Eye (tissue), 1 donor: ENCODE measurements at regions not wholly inside any gene's neighbourhood (a gene's known extent, or its start where the extent isn't known, plus 50 kb on each side); places are given as distances from the start of the nearest gene placed in this dataset.
"Not testable (repeated sequence)": the region's sequence is repeated elsewhere in the genome, so short reads cannot be mapped to it uniquely, and the experiment has no call there.

Experiments used
- DNase-seq: peaks from one replicate; pipeline ENCODE4 v3.0.0-alpha.2; 2015

DNA sequence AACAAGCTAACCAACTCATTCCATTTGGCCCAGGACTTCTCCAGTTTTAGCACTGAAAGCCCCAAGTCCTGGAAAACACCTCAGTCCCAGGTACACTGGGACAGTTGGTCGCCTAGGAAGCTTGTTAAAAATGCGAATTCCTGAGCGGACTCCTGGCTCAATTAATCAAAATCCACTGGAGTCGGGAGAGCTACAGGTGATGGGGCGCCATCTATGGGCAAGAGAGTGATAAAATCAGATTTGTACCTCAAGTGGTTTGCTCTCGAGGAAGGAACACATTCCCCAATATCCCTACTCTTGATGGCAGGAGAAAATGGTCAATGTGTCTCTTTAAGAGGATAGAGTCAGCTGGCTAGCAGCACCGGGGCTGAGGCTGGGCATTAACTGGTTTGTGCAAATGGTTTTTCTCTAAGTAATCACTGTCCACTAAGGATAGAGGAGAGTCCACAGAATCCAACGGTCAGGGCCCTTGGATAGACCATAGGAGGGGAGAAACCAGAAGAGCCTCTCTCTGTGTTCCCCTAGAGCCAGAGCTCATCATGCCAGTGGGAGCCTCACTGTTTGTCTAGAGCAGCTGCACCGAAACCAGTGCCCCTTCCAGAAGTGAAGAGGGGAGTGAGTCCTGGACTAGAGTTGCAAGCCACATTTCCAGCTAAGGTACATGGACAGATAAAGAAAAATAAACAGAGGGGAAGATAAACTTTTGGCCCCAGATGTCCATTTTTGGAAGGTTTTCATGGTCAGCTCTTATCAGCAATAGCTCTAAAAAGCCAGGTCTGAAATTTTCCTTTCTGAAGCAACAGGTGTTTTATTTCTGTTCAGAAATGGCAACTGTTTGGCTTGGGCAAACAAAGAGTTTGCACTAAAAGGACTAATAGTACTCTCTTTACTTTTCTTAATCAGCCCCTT lies 148.5 kb downstream of the TENT5C start:
- peak; percentile 84 for DNase-seq

DNA sequence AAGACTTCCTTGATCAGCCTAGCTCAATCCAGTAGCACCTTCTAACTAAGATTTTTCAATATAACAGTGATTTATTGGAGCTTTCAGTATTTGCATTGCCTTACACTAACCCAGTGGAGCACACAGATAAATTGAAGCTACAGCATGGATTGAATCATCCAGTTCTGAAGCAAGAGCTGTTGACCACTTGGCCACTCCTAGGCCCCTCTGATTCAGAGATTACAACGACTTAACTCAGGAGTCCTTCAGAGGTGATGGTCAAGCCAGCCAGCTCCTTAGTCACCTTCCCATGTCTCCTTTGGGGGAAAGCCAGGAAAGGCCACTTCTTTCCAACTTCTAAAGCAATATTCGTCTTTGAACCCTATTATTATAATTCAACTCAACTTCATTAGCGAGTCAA lies 151.8 kb downstream of the TENT5C start:
- DNase-seq = no peak

DNA sequence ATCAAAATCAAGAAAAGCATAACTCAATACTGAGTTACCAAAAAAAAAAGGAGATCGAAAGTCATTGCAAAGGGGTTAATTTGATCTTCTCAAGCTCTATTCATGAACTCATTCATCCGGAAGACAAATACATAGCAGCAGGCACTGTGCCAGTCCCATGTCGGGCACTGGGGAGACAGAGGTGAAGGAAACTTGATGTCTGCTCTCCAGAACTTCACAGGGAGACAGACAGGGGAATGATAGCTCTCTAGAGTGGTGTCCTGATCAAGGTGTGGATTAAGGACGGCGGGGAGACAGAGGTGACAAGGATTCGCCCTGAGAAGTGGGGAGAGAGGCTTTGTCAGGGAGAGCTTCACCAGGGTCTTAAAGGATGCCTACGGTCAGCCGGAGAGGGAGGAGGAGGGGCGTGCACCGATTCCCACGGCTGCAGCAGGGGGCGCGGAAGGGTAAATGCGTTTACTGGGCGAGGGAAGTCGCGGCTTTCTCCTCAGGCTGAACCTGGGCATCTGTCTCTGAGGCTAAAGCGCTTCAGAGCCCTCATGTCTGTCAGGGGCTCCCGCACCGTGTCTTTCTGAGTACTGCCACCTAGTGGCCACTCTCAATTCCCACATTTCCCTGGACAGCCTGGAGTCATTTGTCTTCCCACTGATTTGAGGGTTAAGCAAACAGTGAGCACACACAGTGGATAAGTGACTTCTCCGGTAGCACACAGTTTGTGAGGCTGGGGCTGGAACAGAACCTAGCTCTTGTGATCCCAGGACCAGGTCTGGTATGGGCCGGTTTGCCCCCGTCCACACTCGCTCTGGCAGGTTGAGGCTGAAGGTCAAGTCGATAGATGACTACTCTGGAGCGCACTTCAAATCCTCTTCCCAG lies 152.8 kb downstream of the TENT5C start:
- DNase-seq = peak; percentile 94

DNA sequence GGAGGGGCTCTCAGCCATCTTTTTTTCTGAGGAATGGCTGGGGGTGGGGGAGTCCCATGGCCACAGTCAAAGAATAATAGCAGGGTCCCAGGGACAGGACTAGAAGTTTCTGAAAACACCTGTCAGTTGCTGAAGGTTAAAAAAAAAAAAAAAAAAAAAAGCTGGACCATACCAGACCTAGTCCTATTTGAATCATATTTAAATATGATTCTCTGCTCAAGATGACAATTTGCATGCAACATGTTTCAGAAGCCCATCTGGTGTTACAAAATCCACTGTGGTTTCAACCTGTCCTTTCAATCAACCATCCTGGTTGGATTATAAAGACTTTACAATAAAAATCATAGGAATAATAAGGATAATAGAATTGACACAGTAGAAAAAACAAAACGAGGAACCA lies 153.7 kb downstream of the TENT5C start:
- DNase-seq = no peak

DNA sequence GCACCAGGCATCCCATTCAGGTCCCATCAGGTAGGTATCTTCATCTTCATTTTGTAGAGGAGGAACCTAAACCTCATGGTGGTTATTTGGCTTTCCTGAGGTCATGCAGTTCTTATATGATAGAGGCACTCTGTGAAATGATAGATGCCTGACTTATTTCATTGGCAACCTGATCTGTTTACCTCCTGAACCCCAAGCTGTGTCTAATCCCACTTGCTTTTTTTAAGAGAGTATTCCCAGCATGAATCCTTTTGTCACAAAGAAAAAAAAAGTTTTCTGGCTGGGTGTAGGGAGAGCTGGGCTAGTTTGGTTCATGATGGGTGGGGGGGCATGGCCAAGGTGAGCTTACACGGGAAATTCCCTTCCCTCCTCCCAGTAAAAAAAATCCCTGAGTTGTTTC lies 154.2 kb downstream of the TENT5C start:
- DNase-seq = no peak

DNA sequence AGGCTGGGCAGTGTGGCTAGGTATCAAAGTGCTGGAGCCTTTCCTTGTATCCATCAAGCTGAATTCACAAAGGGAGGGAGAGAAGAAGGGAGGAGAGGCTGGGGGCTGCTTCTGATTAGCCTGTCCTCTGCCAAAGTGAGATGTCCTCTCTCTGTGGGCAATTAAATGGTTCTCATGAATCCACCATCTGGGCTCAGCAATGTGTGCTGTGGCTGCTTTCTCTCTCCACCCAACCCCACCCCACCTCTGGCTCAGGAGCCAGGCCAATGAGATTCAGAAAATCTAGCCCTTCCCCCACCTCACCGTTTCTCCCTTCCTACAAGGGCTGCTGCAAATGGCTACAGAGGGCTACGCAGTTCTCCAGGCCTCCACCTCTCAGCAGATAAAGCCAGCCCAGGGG lies 154.6 kb downstream of the TENT5C start:
- no peak for DNase-seq

DNA sequence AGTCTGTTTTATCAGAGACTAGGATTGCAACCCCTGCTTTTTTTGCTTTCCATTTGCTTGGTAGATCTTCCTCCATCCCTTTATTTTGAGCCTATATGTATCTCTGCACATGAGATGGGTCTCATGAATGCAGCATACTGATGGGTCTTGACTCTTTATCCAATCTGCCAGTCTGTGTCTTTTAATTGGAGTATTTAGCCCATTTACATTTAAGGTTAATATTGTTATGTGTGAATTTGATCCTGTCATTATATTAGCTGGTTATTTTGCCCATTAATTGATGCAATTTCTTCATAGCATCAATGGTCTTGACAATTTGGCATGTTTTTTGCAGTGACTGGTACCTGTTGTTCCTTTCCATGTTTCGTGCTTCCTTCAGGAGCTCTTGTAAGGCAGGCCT lies 161.7 kb downstream of the GDAP2 start:
- DNase-seq = not testable (repeated sequence)

DNA sequence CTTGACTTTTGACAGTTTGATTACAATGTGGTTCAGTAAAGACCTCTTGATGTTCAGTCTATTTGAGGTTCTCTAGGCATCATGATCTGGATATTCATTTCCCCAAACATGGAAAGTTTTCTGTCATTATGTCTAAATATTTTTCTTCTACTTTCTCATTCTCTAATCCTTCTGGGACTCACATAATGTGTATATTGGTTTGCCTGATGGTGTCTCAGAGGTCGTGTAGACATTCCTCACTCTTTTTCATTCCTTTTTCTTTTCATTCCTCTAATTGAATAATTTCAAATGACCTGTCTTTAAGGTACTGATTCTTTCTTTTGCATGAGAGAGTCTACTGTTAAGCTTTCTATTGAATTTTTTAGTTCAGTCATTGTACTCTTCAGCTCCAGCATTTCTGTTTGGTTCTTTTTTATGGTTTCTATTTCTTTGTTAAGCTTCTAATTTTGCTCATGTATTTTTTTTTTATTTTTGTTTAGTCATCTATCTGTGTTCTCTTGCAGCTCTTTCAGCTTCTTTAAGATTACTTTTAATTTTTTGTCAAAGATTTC lies 158.4 kb downstream of the GDAP2 start:
- no peak for DNase-seq

DNA sequence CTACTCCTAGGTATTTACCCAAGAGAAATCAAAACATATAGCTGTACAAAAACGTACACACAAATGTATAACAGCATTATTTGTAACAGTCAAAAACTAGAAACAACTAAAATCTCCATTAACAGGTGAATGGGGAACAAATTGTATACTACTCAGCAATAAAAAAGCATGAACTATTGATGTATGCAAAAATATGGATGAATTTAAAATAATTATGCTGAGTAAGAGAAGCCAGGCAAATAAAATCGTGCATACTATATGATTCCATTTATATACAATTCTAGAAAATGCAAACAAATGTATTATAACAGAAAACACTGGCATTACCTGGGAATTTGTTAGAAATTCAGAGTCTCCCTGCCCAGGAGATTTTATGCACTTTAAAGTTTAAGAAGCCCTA lies 150.1 kb downstream of the GDAP2 start:
- DNase-seq = no peak

DNA sequence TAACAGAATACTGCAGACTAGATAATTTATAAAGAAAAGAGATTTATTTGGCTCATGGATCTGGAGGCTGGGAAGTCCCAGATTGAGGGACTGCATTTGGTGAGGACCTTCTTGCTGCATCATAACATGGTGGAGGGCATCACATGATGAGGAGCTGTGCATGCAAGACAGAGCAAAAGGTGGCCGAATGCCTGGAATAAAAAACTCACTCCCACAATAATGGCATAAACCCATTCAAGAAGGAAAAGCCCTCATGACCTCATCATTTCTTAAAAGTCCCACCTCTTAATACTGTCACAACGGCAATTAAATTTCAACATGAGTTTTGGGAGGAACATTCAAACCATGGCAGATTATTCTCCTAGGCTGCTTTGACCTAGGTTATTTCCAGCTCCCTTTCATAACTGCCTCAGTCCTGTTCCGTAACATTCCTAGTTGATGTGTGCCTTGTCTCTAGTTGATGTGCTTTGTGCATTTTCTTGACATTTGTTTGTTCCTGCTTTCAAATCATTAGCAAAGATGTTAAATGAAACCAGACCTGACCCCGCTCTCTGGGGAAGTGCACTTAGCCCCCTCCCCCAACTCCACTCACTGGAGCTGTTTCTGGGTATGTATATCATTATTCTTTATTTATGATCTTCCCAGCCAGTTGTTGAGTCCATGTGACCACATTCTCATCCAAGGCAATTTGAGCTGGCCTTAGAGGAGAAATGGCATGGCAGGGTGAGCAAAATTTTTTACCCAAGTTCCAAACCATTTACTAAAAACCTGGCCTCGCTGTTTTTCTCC lies 148.5 kb downstream of the GDAP2 start:
- peak; percentile 78 for DNase-seq

DNA sequence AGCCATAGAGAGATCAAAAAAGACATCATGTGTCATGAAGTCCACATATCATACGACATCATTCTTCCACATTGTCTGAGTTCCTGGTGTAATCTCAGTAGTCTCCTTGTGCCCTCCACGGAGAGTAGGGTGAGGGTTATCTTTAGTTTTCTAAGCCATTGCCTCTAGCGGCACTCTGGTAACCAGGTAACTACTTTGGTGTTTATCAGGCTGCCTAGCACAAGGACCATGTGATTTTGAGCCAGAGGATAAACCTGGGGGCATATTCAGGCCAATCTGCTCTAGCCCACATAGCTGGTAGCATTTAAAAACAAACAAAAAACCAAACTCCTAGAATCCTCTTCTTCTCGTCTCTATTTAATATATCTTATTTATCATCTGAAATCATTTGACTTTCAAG lies 147.4 kb downstream of the GDAP2 start:
- DNase-seq = no peak

DNA sequence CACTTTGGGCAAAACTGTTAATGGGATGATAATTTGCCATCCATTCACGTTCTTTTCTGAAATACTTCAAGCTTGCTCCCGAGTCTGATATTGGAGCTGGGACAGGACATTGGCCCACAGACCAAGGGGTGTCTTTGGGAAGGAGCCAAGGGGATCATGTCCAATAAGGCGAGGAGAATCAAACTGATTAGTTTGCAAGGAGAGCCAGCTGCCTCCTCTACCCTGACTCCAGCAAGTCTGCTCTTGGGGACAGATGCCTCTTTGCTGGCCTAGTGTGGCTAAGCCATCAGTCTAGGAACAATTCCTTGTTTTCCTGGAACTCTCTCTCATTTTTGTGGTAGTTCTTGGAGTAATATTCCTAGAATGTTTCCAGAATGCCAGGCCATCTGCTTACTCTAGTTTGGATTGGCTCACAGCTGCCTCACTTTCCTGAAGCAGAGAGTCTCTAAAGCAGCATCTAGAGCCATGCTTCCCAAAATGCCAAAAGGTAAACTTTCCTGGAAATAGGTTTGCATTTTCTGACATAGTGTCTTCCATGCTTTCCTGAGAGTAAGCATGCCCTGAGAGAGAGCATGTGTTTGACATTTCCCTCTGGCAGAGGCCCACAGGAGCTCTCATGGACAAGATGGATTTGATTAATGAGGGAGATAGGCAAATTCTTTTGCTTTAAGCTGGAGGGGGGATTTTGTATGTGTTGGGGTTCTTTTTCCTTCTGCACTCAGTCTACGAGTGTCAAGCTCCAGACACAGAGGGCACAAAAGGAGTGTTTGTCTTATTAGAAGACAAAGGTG lies 145.6 kb downstream of the GDAP2 start:
- peak; percentile 11 for DNase-seq

DNA sequence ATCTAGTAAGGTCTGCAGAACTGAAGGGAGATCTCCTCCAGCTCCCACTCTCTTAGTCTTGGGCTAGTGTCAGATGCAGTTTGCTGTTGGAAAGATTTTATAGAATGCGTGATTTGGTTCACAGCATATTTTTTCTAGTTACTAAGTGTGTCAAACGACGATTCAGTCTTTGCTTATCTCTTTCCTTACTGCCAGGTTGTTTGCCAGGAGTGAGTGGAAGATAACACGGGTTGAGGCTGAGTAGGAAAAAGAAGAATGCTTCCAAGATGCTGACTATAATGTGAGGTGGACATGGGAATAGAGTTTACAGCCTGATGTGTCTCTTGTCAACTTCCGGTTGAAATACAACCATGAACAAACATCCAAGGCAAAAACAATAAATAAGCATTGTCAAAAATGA lies 141.4 kb downstream of the GDAP2 start:
- no peak for DNase-seq

DNA sequence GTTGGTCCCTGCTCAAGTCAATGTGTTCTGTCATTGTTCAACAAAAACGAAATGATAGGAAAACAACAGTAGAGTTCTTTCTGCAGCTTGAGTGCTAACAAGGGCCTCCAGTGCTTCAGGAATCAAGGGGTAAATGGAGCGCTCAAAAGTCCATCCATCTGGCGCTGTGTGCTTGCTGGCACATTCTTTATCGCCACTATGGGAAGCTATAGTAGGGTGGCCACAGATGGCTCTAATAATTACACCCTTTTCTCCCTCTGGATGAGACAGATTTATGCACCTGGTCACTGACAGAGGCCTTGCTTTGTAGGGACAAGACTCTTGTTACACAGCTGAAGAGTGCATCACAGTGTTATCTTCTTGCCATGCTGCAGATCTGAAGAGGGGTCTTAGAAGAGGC lies 136.0 kb downstream of the GDAP2 start:
- no peak for DNase-seq

DNA sequence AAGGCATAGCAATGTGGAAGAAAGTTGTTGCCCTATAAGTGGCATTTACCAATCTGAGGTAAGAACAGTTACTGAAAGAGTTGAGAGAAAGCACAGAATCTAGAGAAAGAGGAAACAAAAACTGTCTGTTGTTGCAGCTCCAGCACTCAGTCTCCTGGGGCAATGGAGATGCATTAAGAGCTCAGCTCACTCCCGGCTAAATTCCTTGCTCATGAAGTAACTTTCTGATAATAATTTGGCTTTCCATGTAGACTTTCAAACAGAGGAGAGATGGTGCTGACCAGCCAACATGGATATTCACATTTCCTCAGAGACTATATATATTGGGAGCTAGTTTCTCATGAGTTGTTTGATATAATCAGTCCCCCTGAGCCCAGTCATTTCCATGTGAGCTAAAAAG lies 135.3 kb downstream of the GDAP2 start:
- DNase-seq = no peak

DNA sequence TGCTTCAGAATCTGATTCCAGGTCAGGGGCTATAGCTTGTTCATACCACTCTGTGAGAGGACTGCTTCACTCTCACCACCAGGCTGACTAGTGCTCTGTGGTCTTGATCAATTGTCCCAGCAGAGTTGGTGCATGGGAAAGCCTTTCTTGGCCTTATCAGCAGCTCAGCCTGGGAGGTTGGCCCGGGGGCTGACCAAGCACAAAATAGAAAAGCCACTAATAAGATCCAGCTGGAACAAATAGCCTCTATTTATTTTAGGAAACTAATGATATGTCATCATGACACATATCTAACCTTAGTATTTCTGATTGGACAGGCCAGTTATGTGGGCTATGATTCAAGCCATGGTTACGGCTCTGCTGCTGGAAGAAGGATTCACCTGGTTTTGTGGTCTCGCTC lies 134.2 kb downstream of the GDAP2 start:
- DNase-seq = no peak

DNA sequence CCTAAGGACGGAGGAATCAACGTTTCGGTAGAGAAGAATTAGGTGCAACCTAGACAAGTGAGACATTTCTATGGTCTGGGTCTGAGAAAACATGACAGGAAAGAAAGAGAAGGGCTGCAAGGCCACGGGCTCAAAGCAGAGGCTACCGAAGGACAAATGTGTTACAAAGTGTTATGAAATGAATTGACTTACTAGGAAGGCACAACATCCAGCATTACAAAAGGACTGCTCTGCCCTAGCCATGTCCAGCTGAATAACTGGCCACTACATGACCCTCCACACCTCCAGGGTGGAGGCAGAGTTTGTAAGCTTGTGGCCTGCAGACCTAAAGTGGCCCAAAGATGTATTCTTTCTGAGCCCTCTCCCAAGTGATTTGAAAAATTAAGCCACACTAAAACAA lies 133.6 kb downstream of the GDAP2 start:
- DNase-seq = no peak

DNA sequence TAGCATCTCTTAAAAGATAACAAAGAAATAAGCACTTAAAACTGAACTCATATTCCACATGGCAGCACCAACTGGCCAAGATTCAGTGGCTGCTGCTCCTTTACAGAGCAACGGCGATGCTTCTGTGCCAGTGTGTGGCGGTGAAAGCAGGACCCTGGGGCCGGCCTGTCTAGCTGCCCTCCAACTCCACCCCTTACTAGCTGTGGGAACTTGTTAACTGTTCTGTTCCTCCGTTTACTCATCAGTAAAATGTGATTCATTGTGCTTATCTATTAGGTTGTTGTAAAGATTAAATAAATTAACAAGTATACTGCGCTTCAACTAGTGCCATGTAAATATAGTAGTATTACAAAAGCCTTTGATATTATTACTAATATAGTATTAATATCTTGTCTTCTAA lies 133.2 kb downstream of the GDAP2 start:
- no peak for DNase-seq

DNA sequence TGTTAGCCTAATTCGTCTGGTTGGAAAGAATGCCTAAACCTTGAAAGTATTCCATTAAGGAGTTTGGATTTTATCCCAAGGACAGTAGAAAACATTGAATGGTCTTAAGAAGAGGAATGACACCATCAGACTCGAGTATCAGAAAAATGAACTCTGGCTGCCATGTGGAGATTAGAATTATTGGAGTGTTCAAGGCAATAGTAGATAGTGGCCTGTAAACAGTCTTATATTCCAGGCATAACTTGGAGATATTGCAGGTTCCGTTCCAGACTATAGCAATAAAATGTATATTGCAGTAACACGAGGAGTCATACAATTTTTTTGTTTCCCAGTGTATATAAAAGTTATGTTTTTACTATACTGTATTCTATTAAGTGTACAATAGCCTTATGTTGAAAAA lies 130.9 kb downstream of the GDAP2 start:
- no peak for DNase-seq

DNA sequence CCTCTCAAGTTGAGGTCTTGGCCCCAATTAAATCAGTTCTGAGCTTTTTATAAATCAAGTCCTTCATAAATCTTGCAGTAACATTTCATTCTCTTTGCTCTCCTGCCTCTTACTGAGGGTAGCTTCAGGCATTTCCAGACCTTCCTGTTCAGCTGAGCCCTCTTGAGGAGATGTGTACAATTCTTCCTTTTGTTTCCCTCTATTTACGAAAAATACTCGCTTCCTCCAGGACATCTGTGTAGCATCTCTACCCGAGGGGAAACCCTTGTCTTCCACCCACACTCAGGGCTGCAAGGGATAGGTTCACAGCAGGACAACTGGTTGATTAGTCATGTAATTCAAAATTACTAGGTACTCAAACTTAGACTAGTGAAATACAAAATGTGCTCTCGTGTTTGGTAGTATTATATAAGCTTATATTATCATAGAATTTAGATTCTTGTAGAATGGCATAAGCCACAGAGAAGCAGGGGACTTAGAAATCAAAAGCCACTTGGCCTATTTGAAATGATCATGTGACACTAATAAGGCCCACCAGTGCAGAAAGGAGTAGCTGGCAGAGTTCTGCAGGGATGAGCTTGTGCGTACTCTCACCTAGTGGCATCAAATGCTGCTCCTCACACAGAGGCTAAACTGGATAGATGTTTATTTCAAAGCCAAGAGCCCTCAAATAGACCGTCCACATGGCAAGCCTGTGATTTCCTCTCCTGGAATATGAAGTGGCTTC lies 126.7 kb downstream of the GDAP2 start:
- peak; percentile 29 for DNase-seq

DNA sequence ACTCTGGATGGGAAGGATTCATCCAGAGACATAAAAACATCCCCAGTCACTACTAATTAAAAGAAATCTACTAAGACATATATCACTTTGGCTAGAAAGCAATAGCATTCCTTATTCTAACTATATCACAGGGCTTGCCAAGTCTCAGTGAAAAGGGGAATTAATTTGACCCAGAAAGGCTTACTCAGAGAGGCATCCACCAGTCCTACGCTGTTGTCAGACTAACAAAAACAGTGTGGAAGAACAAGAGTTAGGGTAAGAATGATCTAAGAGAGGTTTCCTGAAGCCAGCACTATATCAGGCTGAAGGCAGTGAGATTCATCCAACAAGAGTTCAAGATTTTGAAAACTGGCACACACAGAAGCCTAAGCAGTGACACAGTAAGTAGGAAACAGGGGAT lies 126.1 kb downstream of the GDAP2 start:
- DNase-seq = no peak
